KMS-11 (cell line): ENCODE measurements at regions not wholly inside any gene's neighbourhood (a gene's known extent, or its start where the extent isn't known, plus 50 kb on each side); places are given as distances from the start of the nearest gene placed in this dataset.

Experiments
- H2AFZ ChIP-seq: fragments of 200-600 bp; sonication (generic); 2 replicates; pipeline ENCODE4 v1.6.1; 2016; ENCODE audit warnings: antibody characterized with exemption, mixed run types, low read depth
- H3K27ac ChIP-seq: fragments of 200-600 bp; sonication (generic); 2 replicates; pipeline ENCODE4 v1.6.1; 2016; ENCODE audit warnings: mild to moderate bottlenecking, mixed run types
- H3K27me3 ChIP-seq: fragments of 200-600 bp; sonication (generic); 2 replicates; pipeline ENCODE4 v1.6.1; 2017; ENCODE audit warnings: mild to moderate bottlenecking, low read depth, mixed run types, moderate library complexity; ENCODE audit not compliant: insufficient read depth
- H3K36me3 ChIP-seq: fragments of 200-600 bp; sonication (generic); 2 replicates; pipeline ENCODE4 v1.6.1; 2017; ENCODE audit warnings: mild to moderate bottlenecking, mixed run types; ENCODE audit not compliant: insufficient read depth
- H3K4me1 ChIP-seq: fragments of 200-600 bp; sonication (generic); 2 replicates; pipeline ENCODE4 v1.6.1; 2016; ENCODE audit warnings: mild to moderate bottlenecking, low read depth, mixed run types; ENCODE audit not compliant: poor library complexity, severe bottlenecking
- H3K4me2 ChIP-seq: fragments of 200-600 bp; sonication (generic); 2 replicates; pipeline ENCODE4 v1.7.0; 2016; ENCODE audit warnings: mild to moderate bottlenecking, mixed run types
- H3K4me3 ChIP-seq: fragments of 200-600 bp; sonication (generic); IDR thresholded peaks from 2 replicates; pipeline ENCODE4 v1.6.1; 2017; ENCODE audit warnings: low read depth, low read length, mixed read lengths; ENCODE audit not compliant: insufficient read depth
- H3K79me2 ChIP-seq: fragments of 200-600 bp; sonication (generic); 2 replicates; pipeline ENCODE4 v1.6.1; 2016; ENCODE audit warnings: low read depth, mixed run types; ENCODE audit not compliant: insufficient read depth
- H3K9ac ChIP-seq: fragments of 200-600 bp; sonication (generic); 2 replicates; pipeline ENCODE4 v1.6.1; 2016; ENCODE audit warnings: mild to moderate bottlenecking, mixed run types
- H4K20me1 ChIP-seq: fragments of 200-600 bp; sonication (generic); 2 replicates; pipeline ENCODE4 v1.6.1; 2016; ENCODE audit warnings: mild to moderate bottlenecking, mixed run types; ENCODE audit not compliant: insufficient read depth
- TF ChIP-seq, protein P1 (sequence below): fragments of 200-600 bp; sonication (generic); conservative IDR thresholded peaks from 2 replicates; pipeline ENCODE4 v1.6.1; 2017; ENCODE audit warnings: low read depth, mild to moderate bottlenecking, antibody characterized with exemption, low read length, moderate library complexity, mixed read lengths

GRCh38 chrX:13396924-13397323 lies 77.1 kb upstream of the ATXN3L start:
- Histone ChIP-seq H2AFZ (no peak overlapping the region), H3K4me2 (no peak overlapping the region), H3K27ac (no peak overlapping the region)

DNA sequence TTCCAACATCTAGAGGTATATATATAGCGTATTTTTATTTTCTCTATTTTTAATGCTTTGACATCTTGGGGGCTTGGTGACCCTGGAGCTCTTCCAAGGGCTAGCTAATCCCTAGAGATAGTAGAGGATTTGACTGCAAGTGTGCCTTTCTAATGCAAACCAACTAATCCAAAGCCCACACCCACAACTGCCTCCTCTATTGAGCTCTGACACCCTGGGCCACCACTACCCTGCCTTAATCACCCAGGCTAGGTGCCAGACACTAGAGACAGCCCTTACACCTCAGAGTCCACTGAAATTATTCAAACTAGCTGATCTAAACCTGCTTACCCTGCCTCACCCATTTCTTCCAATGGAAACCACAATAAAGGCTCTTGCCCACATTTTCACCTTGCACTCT lies 69.6 kb upstream of the ATXN3L start:
- TF ChIP-seq, protein P1, sequence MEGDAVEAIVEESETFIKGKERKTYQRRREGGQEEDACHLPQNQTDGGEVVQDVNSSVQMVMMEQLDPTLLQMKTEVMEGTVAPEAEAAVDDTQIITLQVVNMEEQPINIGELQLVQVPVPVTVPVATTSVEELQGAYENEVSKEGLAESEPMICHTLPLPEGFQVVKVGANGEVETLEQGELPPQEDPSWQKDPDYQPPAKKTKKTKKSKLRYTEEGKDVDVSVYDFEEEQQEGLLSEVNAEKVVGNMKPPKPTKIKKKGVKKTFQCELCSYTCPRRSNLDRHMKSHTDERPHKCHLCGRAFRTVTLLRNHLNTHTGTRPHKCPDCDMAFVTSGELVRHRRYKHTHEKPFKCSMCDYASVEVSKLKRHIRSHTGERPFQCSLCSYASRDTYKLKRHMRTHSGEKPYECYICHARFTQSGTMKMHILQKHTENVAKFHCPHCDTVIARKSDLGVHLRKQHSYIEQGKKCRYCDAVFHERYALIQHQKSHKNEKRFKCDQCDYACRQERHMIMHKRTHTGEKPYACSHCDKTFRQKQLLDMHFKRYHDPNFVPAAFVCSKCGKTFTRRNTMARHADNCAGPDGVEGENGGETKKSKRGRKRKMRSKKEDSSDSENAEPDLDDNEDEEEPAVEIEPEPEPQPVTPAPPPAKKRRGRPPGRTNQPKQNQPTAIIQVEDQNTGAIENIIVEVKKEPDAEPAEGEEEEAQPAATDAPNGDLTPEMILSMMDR = no peak

More at GRCh38 chrX:13396924-13397323, 77.1 kb upstream of the ATXN3L start:
- H3K79me2 ChIP-seq = no peaks in the 10 kb centered on the region
- no peak overlapping the region for H3K9ac ChIP-seq
- H3K36me3 ChIP-seq = no peaks in the 10 kb centered on the region
- H3K27me3 ChIP-seq = no peaks in the 10 kb centered on the region
- TF ChIP-seq, protein P1 = no peak
- no peak overlapping the region for H3K4me3 ChIP-seq
- H3K4me1 ChIP-seq = no peaks in the 10 kb centered on the region
- H4K20me1 ChIP-seq = no peaks in the 10 kb centered on the region

DNA sequence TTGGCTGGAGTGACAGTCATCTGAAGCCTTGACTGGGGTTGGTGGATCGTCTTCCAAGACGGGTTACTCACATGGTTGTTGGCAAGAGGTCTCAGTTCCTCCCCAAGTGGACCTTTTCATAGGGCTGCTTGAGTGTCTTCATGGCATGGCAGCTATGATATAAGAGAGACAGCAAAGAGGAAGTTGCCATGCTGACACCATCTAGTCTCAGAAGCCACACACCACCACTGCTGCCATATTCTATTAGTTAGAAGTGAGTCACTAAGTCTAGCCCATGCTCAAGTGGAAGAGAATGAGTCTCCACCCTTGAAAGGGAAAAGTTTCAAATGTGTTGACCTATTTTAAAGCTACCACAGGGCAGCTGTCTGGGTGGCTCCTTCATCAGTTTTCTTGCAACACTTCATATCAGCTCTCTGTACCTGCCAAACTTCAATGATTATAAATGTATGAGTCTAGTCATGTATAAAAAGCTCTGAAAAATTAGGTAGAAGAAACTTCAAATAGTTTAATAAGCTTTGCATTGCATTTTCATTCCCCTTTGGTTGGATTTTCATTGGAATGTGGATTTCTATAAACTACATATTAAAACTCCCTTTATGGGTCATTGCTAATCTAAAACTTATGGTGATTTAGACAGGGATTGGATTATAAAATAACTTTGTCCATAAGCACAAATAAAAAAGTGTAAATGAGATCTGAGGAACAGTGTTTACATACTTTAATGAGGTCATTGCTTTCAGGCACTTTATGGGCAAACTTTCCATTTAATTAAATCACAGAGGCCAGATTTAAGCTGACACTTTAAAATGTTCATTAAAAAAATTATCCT lies 68.0 kb upstream of the ATXN3L start:
- no peaks in the 10 kb centered on the region for H3K36me3 ChIP-seq
- no peaks in the 10 kb centered on the region for H4K20me1 ChIP-seq
- H3K4me3 ChIP-seq = no peak overlapping the region
- H3K27ac ChIP-seq = no peak overlapping the region
- no peak overlapping the region for H3K4me2 ChIP-seq
- H3K9ac ChIP-seq = no peak overlapping the region
- no peak overlapping the region for H2AFZ ChIP-seq
- no peaks in the 10 kb centered on the region for H3K79me2 ChIP-seq
- H3K4me1 ChIP-seq = no peaks in the 10 kb centered on the region
- no peaks in the 10 kb centered on the region for H3K27me3 ChIP-seq
- TF ChIP-seq, protein P1 = no peak

More for the DNA sequence above, 69.6 kb upstream of the ATXN3L start:
- H4K20me1 ChIP-seq = no peaks in the 10 kb centered on the region
- H3K79me2 ChIP-seq = no peaks in the 10 kb centered on the region
- H3K4me1 ChIP-seq = no peaks in the 10 kb centered on the region
- no peak overlapping the region for H2AFZ ChIP-seq
- no peak overlapping the region for H3K4me3 ChIP-seq
- H3K27me3 ChIP-seq = no peaks in the 10 kb centered on the region
- H3K4me2 ChIP-seq = no peak overlapping the region
- no peaks in the 10 kb centered on the region for H3K36me3 ChIP-seq
- no peak overlapping the region for H3K27ac ChIP-seq
- no peak overlapping the region for H3K9ac ChIP-seq

GRCh38 chrX:13386636-13387035 lies 66.8 kb upstream of the ATXN3L start:
- Histone ChIP-seq H3K79me2 (no peaks in the 10 kb centered on the region), H3K4me1 (no peaks in the 10 kb centered on the region), H3K27me3 (no peaks in the 10 kb centered on the region), H3K27ac (no peak overlapping the region), H3K36me3 (no peaks in the 10 kb centered on the region), H2AFZ (no peak overlapping the region), H3K4me3 (no peak overlapping the region), H3K4me2 (no peak overlapping the region), H3K9ac (no peak overlapping the region), H4K20me1 (no peaks in the 10 kb centered on the region)
- TF ChIP-seq, protein P1 = no peak
